ENCODE measurements at regions not wholly inside any gene's neighbourhood (a gene's known extent, or its start where the extent isn't known, plus 50 kb on each side); places are given as distances from the start of the nearest gene placed in this dataset.

DNA sequence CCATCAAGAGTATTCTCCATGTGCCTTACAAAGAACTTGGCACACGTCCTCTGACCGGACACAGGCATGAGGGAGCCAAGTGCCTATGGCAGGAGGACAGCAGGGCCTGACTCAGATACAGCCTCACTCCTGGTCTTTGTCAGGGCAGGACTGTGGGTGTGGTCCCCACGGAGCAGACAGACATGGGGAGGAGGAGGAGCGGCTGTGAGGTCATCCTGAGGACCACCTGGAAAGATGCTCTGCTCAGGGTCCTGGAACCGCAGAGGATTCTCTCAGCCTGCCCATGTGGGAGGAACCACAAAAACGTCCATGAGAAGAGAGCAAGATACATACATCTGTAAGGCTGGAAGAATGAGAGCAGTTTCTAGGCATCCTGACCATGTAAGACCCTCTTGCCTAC is 576.3 kb downstream of the BRD1 start:
- TF ChIP-seq, protein P1, sequence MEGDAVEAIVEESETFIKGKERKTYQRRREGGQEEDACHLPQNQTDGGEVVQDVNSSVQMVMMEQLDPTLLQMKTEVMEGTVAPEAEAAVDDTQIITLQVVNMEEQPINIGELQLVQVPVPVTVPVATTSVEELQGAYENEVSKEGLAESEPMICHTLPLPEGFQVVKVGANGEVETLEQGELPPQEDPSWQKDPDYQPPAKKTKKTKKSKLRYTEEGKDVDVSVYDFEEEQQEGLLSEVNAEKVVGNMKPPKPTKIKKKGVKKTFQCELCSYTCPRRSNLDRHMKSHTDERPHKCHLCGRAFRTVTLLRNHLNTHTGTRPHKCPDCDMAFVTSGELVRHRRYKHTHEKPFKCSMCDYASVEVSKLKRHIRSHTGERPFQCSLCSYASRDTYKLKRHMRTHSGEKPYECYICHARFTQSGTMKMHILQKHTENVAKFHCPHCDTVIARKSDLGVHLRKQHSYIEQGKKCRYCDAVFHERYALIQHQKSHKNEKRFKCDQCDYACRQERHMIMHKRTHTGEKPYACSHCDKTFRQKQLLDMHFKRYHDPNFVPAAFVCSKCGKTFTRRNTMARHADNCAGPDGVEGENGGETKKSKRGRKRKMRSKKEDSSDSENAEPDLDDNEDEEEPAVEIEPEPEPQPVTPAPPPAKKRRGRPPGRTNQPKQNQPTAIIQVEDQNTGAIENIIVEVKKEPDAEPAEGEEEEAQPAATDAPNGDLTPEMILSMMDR (IDR thresholded peaks at IDR 0.05; ENCODE audit: low read depth, low read length, poor library complexity, severe bottlenecking) = no peak
- no peak for TF ChIP-seq EZH2phosphoT487 (IDR thresholded peaks at IDR 0.05; ENCODE audit: borderline replicate concordance, low read length)
